Glutamatergic neuron (in vitro differentiated cells): ENCODE measurements at regions not wholly inside any gene's neighbourhood (a gene's known extent, or its start where the extent isn't known, plus 50 kb on each side); places are given as distances from the start of the nearest gene placed in this dataset.

Experiments
- DNase-seq: peaks from one replicate; pipeline ENCODE4 v3.0.0; 2022
- H3K27ac Mint-ChIP-seq: one replicate; pipeline ENCODE4 v1.8.0; 2020; ENCODE audit warnings: mild to moderate bottlenecking, mixed read lengths, inconsistent platforms; ENCODE audit not compliant: unreplicated experiment
- H3K27me3 Mint-ChIP-seq: one replicate; pipeline ENCODE4 v1.8.0; 2020; ENCODE audit warnings: mild to moderate bottlenecking, moderate library complexity, mixed read lengths, inconsistent platforms; ENCODE audit not compliant: unreplicated experiment
- H3K36me3 Mint-ChIP-seq: one replicate; pipeline ENCODE4 v1.8.0; 2020; ENCODE audit warnings: mild to moderate bottlenecking, mixed read lengths, inconsistent platforms; ENCODE audit not compliant: unreplicated experiment
- H3K4me1 Mint-ChIP-seq: one replicate; pipeline ENCODE4 v1.8.0; 2020; ENCODE audit warnings: mild to moderate bottlenecking, low read depth, mixed read lengths, inconsistent platforms; ENCODE audit not compliant: unreplicated experiment
- H3K4me3 Mint-ChIP-seq: one replicate; pipeline ENCODE4 v1.8.0; 2020; ENCODE audit warnings: mild to moderate bottlenecking, mixed read lengths, inconsistent platforms; ENCODE audit not compliant: unreplicated experiment
- H3K9me3 Mint-ChIP-seq: one replicate; pipeline ENCODE4 v1.8.0; 2020; ENCODE audit warnings: mild to moderate bottlenecking, moderate library complexity, mixed read lengths, inconsistent platforms; ENCODE audit not compliant: unreplicated experiment
- TF ChIP-seq, protein P1 (sequence below): fragments of 200-600 bp; sonication (generic); IDR thresholded peaks from one replicate; pipeline ENCODE4 v1.5.0; 2021; ENCODE audit not compliant: partially characterized antibody, unreplicated experiment

DNA sequence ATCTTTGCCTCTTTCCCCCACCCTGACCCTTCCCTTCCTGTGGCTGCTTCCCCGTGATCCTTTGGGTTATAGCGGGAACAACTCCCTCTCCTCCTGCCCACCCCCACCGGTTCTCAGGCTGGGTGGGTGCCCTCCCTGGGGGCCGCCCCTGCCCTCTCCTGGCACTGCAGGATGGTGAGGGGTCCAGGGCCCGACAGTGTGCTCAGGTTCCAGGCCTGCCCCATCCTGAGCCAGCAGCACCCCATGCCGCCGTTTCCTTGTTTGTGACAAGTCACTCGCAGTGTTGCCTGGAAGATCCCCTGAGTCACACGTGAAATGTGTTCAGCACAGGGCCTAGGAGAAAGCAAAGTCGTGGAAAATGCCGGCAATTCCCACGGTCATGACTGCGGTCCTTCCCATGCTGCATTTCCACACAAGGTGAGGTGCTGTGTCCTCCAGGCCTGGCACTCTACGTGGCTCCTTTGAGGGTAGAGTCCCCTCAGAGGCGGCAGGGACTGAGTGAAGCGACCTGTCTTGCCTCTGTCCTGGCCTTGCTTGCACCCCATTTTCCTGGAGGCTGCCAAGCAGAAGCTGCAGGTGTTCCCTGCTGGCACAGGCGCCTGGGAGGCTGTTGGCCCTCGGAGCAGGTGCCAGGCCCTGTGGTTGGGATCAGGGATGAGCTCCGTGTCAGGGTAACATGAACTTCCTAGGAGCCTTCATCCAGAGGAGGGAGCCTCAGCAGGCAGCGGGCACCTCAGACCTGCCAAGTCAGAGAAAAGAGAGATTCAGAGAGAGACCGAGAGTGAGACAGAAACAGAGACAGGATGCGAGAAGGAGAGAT lies 80.5 kb upstream of the LINC01488 start:
- peaks cover 5% of the 10 kb centered on the region for H3K27me3 Mint-ChIP-seq
- peaks cover 25% of the 10 kb centered on the region for H3K36me3 Mint-ChIP-seq
- no peak overlapping the region for H3K27ac Mint-ChIP-seq
- H3K4me3 Mint-ChIP-seq: no peak overlapping the region
- DNase-seq: no peak
- peaks cover 4% of the 10 kb centered on the region for H3K9me3 Mint-ChIP-seq
- H3K4me1 Mint-ChIP-seq: no peaks in the 10 kb centered on the region
- TF ChIP-seq, protein P1, sequence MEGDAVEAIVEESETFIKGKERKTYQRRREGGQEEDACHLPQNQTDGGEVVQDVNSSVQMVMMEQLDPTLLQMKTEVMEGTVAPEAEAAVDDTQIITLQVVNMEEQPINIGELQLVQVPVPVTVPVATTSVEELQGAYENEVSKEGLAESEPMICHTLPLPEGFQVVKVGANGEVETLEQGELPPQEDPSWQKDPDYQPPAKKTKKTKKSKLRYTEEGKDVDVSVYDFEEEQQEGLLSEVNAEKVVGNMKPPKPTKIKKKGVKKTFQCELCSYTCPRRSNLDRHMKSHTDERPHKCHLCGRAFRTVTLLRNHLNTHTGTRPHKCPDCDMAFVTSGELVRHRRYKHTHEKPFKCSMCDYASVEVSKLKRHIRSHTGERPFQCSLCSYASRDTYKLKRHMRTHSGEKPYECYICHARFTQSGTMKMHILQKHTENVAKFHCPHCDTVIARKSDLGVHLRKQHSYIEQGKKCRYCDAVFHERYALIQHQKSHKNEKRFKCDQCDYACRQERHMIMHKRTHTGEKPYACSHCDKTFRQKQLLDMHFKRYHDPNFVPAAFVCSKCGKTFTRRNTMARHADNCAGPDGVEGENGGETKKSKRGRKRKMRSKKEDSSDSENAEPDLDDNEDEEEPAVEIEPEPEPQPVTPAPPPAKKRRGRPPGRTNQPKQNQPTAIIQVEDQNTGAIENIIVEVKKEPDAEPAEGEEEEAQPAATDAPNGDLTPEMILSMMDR: no peak

DNA sequence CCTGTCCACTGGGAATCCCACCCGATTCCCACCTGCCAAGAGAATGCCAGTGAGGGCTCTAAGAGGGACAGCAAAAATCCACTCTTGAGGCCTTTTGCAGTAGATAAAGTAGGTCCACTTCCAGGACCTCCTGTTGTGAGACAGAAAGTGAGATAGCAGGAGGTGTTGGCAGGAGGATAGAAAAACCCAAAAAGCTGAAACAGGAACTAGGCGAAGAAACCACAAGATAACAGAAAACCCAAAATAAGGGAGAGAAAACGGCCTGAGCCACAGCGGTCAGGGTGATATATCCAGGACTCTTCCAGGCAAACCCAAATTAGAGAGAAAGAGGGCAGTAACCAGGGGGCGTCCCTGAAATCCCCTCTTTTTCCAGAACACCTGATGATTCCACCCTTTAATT lies 79.7 kb upstream of the LINC01488 start:
- Mint-ChIP-seq H3K4me1 (no peaks in the 10 kb centered on the region), H3K36me3 (peaks cover 25% of the 10 kb centered on the region), H3K9me3 (peaks cover 4% of the 10 kb centered on the region), H3K27me3 (peaks cover 5% of the 10 kb centered on the region), H3K27ac (no peak overlapping the region), H3K4me3 (no peak overlapping the region)
- no peak for DNase-seq
- TF ChIP-seq, protein P1: no peak

DNA sequence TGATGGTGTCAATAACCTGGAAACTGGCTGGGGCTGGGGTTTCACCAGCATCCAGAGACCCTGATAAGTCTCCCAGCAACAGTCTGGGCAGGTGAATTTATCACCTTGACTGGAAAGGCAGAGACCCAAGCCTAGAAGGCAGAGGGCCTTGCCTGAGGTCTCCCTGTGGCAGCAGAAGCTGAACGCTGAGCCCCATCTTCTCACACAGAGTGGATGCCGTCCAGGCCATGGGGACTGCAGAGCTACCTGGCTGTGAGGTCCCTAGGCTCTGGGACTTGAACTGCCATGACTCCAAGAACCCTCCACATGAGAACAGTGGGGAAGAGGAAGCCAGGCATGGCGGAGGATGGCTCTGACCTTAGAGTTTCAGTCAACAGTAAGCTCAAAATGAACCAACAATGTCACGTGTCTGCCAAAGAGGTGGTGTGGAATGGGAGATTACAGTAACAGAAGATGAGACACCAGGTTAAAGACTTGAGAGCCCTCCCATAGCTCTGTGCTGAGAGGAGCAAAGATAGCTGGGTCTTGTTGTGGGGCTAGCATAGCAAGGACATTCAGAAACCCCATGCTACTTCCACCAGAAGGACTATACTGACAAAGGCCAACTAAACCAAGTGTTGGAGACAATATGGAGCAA lies 79.1 kb upstream of the LINC01488 start:
- no peak overlapping the region for H3K27ac Mint-ChIP-seq

DNA sequence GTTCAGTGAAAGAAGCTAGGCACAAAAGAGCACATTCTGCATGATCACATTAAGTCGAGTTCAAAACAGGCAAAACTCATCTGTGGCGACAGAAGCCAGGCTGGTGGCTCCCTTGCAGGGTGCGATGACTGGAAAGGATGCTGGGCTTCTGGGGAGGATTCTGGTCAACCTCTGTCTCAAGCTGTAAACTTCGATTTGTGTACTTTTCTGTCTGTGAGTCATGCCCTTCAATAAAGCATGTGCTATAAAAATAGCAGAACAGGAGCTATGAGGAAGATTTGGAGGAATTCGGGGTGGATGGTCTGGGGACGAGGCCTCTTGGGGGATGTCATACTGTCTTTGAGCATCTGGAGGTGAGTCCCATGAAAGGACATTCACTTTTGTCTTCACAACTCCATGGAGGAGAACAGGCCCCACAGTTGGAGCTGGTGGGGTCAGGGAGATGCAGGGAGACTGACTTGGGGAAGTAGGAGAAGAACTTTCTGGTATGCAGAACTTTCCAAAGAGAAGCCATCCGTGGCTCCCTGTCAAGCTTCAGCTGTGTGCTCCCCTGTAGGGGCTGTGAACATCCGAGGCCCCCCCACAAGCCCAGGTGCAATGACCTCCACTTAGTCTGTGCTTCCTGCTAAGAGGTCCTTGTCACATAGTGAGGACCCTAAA lies 77.8 kb upstream of the LINC01488 start:
- H3K36me3 Mint-ChIP-seq: peaks cover 13% of the 10 kb centered on the region
- TF ChIP-seq, protein P1: no peak
- no peak overlapping the region for H3K4me3 Mint-ChIP-seq
- DNase-seq: no peak
- peaks cover 2% of the 10 kb centered on the region for H3K27me3 Mint-ChIP-seq
- no peak overlapping the region for H3K27ac Mint-ChIP-seq
- H3K4me1 Mint-ChIP-seq: no peaks in the 10 kb centered on the region
- H3K9me3 Mint-ChIP-seq: peaks cover 2% of the 10 kb centered on the region

More for the DNA sequence above, 79.1 kb upstream of the LINC01488 start:
- Mint-ChIP-seq H3K9me3 (peaks cover 4% of the 10 kb centered on the region), H3K27me3 (peaks cover 2% of the 10 kb centered on the region), H3K36me3 (peaks cover 22% of the 10 kb centered on the region), H3K4me3 (no peak overlapping the region), H3K4me1 (no peaks in the 10 kb centered on the region)
- no peak for DNase-seq
- TF ChIP-seq, protein P1: no peak
